ENCODE measurements at regions not wholly inside any gene's neighbourhood (a gene's known extent, or its start where the extent isn't known, plus 50 kb on each side); places are given as distances from the start of the nearest gene placed in this dataset.
A peak's percentile ranks its signal among the peaks of the same experiment; 100 is the strongest.

DNA sequence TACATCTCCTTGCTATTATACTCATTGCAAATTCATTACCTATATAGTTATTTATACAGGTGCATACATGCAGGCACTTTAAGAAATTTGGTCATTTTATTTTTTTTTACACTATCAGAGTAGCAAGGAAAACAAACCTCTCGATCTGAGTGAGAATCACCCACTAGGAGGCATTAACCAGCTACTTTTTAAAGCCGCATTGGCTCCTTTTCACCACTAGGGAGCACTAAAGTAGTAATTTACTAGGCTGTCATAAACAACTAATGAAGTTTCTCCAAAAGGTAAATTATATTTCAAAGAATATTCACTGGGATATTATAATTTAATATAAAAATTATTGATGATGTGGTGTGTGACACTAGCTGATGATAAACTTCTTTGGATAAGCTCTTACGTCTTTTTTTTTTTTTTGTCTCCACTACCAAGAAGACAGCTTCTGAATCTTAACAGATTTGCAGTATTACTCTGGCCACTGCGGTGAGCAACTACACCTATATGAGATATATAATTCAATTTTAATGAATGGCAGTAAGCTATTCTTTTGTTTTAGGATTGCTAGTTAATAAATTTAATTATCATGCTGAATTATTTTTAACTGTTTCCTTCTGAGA is 101.9 kb downstream of the NOL4 start:
- TF ChIP-seq, protein P1, sequence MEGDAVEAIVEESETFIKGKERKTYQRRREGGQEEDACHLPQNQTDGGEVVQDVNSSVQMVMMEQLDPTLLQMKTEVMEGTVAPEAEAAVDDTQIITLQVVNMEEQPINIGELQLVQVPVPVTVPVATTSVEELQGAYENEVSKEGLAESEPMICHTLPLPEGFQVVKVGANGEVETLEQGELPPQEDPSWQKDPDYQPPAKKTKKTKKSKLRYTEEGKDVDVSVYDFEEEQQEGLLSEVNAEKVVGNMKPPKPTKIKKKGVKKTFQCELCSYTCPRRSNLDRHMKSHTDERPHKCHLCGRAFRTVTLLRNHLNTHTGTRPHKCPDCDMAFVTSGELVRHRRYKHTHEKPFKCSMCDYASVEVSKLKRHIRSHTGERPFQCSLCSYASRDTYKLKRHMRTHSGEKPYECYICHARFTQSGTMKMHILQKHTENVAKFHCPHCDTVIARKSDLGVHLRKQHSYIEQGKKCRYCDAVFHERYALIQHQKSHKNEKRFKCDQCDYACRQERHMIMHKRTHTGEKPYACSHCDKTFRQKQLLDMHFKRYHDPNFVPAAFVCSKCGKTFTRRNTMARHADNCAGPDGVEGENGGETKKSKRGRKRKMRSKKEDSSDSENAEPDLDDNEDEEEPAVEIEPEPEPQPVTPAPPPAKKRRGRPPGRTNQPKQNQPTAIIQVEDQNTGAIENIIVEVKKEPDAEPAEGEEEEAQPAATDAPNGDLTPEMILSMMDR (IDR thresholded peaks at IDR 0.05; ENCODE audit: insufficient read depth, low read depth, low read length), result peak; percentile 100
- no peak for TF ChIP-seq EZH2 (IDR thresholded peaks at IDR 0.05; ENCODE audit: insufficient read depth, low read length)
- no peaks in the 10 kb centered on the region for H3K9me3 ChIP-seq (ENCODE audit: insufficient read depth, low read depth, low read length)
- no peak overlapping the region for H3K4me3 ChIP-seq (ENCODE audit: insufficient read depth, low read depth, low read length)
- no peak overlapping the region for H3K9ac ChIP-seq (ENCODE audit: low read length)
- peaks cover 4% of the 10 kb centered on the region for H3K4me1 ChIP-seq (ENCODE audit: insufficient read depth, low read length)
- no peak overlapping the region for H3K4me2 ChIP-seq (ENCODE audit: low read length)
- H3K27ac ChIP-seq (ENCODE audit: low read depth, low read length), result no peak overlapping the region
- no peaks in the 10 kb centered on the region for H4K20me1 ChIP-seq (ENCODE audit: insufficient read depth, low read length)
- Mint-ChIP-seq H3K4me3 (ENCODE audit: unreplicated experiment) (no peak overlapping the region), H3K36me3 (ENCODE audit: low read depth, unreplicated experiment) (no peaks in the 10 kb centered on the region), H3K27ac (ENCODE audit: unreplicated experiment) (no peak overlapping the region), H3K9me3 (ENCODE audit: unreplicated experiment) (no peaks in the 10 kb centered on the region), H3K27me3 (ENCODE audit: low read depth, unreplicated experiment) (no peaks in the 10 kb centered on the region), H3K4me1 (ENCODE audit: low read depth, unreplicated experiment) (peaks cover 24% of the 10 kb centered on the region)
- H2AFZ ChIP-seq (ENCODE audit: low read depth, low read length), result no peak overlapping the region
- no peaks in the 10 kb centered on the region for H3K36me3 ChIP-seq (ENCODE audit: insufficient read depth, low read length)
- H3K27me3 ChIP-seq (ENCODE audit: insufficient read depth, low read length), result no peaks in the 10 kb centered on the region
- no peaks in the 10 kb centered on the region for H3K79me2 ChIP-seq (ENCODE audit: insufficient read depth, low read length)
- FAIRE-seq (no peak), DNase-seq (ENCODE audit: low read depth) (peak; percentile 46)

DNA sequence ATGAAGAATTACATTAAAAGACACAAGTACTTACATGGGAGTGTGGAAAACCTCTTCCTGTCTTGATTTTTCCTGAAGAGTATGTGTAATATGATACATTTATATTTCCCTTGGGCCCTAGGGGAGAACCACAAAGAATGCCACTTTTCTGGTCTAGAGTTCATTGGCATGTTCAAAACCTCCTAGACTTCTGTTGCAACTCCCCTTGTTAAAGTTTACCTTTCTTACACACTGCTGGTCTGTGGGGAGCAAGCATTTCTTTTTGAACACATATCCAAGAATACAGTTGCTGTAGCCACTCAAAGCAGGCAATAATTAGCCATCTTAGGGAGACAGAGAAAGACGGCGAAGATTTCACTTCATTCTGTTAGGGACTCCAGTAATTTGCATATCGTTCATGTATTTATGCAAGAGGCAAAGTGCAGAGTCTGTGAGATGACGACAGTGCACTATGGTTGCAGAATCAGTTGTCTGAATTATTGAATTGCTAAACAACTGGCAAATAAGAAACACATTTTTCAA is 103.5 kb downstream of the NOL4 start:
- no peaks in the 10 kb centered on the region for H3K9me3 Mint-ChIP-seq (ENCODE audit: unreplicated experiment)
- Histone ChIP-seq H3K27me3 (ENCODE audit: insufficient read depth, low read length) (no peaks in the 10 kb centered on the region), H3K4me3 (ENCODE audit: insufficient read depth, low read depth, low read length) (no peak overlapping the region), H3K4me2 (ENCODE audit: low read length) (peak overlapping the region; percentile 59), H3K4me1 (ENCODE audit: insufficient read depth, low read length) (peaks cover 4% of the 10 kb centered on the region), H3K9ac (ENCODE audit: low read length) (no peak overlapping the region), H2AFZ (ENCODE audit: low read depth, low read length) (no peak overlapping the region), H4K20me1 (ENCODE audit: insufficient read depth, low read length) (no peaks in the 10 kb centered on the region), H3K79me2 (ENCODE audit: insufficient read depth, low read length) (no peaks in the 10 kb centered on the region), H3K27ac (ENCODE audit: low read depth, low read length) (no peak overlapping the region), H3K36me3 (ENCODE audit: insufficient read depth, low read length) (no peaks in the 10 kb centered on the region), H3K9me3 (ENCODE audit: insufficient read depth, low read depth, low read length) (no peaks in the 10 kb centered on the region)
- TF ChIP-seq, protein P1 (IDR thresholded peaks at IDR 0.05; ENCODE audit: insufficient read depth, low read depth, low read length), result no peak
- TF ChIP-seq EZH2 (IDR thresholded peaks at IDR 0.05; ENCODE audit: insufficient read depth, low read length), result no peak
- H3K27ac Mint-ChIP-seq (ENCODE audit: unreplicated experiment), result no peak overlapping the region
- no peak overlapping the region for H3K4me3 Mint-ChIP-seq (ENCODE audit: unreplicated experiment)
- FAIRE-seq (no peak), DNase-seq (ENCODE audit: low read depth) (peak; percentile 70)
- H3K27me3 Mint-ChIP-seq (ENCODE audit: low read depth, unreplicated experiment), result no peaks in the 10 kb centered on the region
- H3K36me3 Mint-ChIP-seq (ENCODE audit: low read depth, unreplicated experiment), result no peaks in the 10 kb centered on the region
- peaks cover 21% of the 10 kb centered on the region for H3K4me1 Mint-ChIP-seq (ENCODE audit: low read depth, unreplicated experiment)

DNA sequence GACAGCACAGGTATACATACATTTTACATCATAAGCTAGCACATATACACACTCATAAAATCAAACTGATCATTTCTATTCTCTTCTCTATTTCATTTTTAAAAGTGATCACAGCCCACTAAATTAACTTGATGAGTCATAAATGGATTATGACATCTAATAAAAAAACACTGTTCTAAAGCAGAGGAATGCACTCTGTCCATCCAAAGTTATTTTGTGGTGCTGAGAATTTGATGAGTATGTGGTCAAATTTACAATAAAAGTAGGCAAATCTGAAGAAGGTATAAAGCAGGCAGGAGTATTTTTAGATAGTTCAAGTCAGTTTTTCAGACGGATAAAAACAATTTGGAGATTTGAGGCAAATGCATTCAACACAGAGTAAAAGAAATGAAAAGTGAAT is 104.4 kb downstream of the NOL4 start:
- Histone ChIP-seq H3K4me3 (ENCODE audit: insufficient read depth, low read depth, low read length) (no peak overlapping the region), H3K36me3 (ENCODE audit: insufficient read depth, low read length) (no peaks in the 10 kb centered on the region), H3K9ac (ENCODE audit: low read length) (no peak overlapping the region), H2AFZ (ENCODE audit: low read depth, low read length) (no peak overlapping the region), H3K4me2 (ENCODE audit: low read length) (peak overlapping the region; percentile 30), H4K20me1 (ENCODE audit: insufficient read depth, low read length) (no peaks in the 10 kb centered on the region), H3K27ac (ENCODE audit: low read depth, low read length) (no peak overlapping the region), H3K79me2 (ENCODE audit: insufficient read depth, low read length) (no peaks in the 10 kb centered on the region), H3K4me1 (ENCODE audit: insufficient read depth, low read length) (peaks cover 4% of the 10 kb centered on the region), H3K27me3 (ENCODE audit: insufficient read depth, low read length) (no peaks in the 10 kb centered on the region), H3K9me3 (ENCODE audit: insufficient read depth, low read depth, low read length) (no peaks in the 10 kb centered on the region)
- Mint-ChIP-seq H3K9me3 (ENCODE audit: unreplicated experiment) (no peaks in the 10 kb centered on the region), H3K4me1 (ENCODE audit: low read depth, unreplicated experiment) (peaks cover 21% of the 10 kb centered on the region), H3K27ac (ENCODE audit: unreplicated experiment) (no peak overlapping the region), H3K4me3 (ENCODE audit: unreplicated experiment) (no peak overlapping the region), H3K36me3 (ENCODE audit: low read depth, unreplicated experiment) (no peaks in the 10 kb centered on the region), H3K27me3 (ENCODE audit: low read depth, unreplicated experiment) (no peaks in the 10 kb centered on the region)
- TF ChIP-seq, protein P1 (IDR thresholded peaks at IDR 0.05; ENCODE audit: insufficient read depth, low read depth, low read length), result no peak
- TF ChIP-seq EZH2 (IDR thresholded peaks at IDR 0.05; ENCODE audit: insufficient read depth, low read length), result no peak
- FAIRE-seq (no peak), DNase-seq (ENCODE audit: low read depth) (peak; percentile 41)

Measured in astrocyte (in vitro differentiated cells and primary cell).